Thyroid gland (tissue), 4 donors: ENCODE measurements at regions not wholly inside any gene's neighbourhood (a gene's known extent, or its start where the extent isn't known, plus 50 kb on each side); places are given as distances from the start of the nearest gene placed in this dataset.

Experiments used
- CTCF ChIP-seq, 6 experiments: fragments of 200-600 bp in 3 of 6; fragments of 450-650 bp in 3 of 6; sonication (generic) in 3 of 6; IDR thresholded peaks; one replicate each; pipeline ENCODE4 v1.5.1; 2016 to 2019; ENCODE audit warnings: antibody characterized with exemption in 6 of 6, mild to moderate bottlenecking in 2 of 6, inconsistent platforms in 1 of 6, moderate library complexity in 1 of 6
- POLR2A ChIP-seq, 2 donors: fragments of 450-650 bp; IDR thresholded peaks; one replicate each; pipeline ENCODE4 v1.6.1; 2017; ENCODE audit warnings: antibody characterized with exemption in 2 of 2, mild to moderate bottlenecking in 2 of 2, moderate library complexity in 1 of 2

GRCh38 chr2:57372237-57372984 is 674.2 kb upstream of the VRK2 start:
- no peak for TF ChIP-seq POLR2A (IDR thresholded peaks at IDR 0.05)
- no peak for TF ChIP-seq CTCF (IDR thresholded peaks at IDR 0.05)
